CD4-positive, alpha-beta T cell (primary cell): ENCODE measurements at regions not wholly inside any gene's neighbourhood (a gene's known extent, or its start where the extent isn't known, plus 50 kb on each side); places are given as distances from the start of the nearest gene placed in this dataset.
"Not testable (repeated sequence)": the region's sequence is repeated elsewhere in the genome, so short reads cannot be mapped to it uniquely, and the experiment has no call there.

Experiments used
- ATAC-seq: fragments of 200-7000 bp; cut with Tn5 transposase; one replicate; pipeline ENCODE4 v1.10.0; 2022; ENCODE audit warnings: mild to moderate bottlenecking; ENCODE audit not compliant: poor library complexity
- CTCF ChIA-PET: fragments of 350-600 bp; sonication (Branson Sonifier 250); formaldehyde crosslinking; loops from one replicate; lab custom pipeline; 2021; ENCODE audit warnings: antibody characterized with exemption, inconsistent platforms; lab: Charles Lee
- POLR2A ChIA-PET: fragments of 350-600 bp; sonication (Branson Sonifier 250); formaldehyde crosslinking; loops from one replicate; lab custom pipeline; 2021; ENCODE audit warnings: antibody characterized with exemption, inconsistent platforms; lab: Charles Lee
- DNase-seq, 14 experiments: peaks; one replicate each; pipeline ENCODE4 v3.0.0-alpha.2; 2013 to 2020; ENCODE audit warnings: mixed read lengths in 2 of 14
- H3K27ac ChIP-seq, 2 donors: one replicate each; pipeline versions ENCODE4 v1.5.1 to v1.7.0; 2013; ENCODE audit warnings: low read length in 2 of 2, low read depth in 1 of 2, mild to moderate bottlenecking in 1 of 2
- H3K27me3 ChIP-seq, 2 experiments: 1 replicate in 1 of 2; 2 replicates in 1 of 2; pipeline versions ENCODE4 v1.6.1 to v1.7.0; 2013; ENCODE audit warnings: low read length in 2 of 2, control low read depth in 1 of 2, mild to moderate bottlenecking in 1 of 2, moderate library complexity in 1 of 2; ENCODE audit not compliant: insufficient read depth in 2 of 2, control insufficient read depth in 1 of 2
- H3K36me3 ChIP-seq: one replicate; pipeline ENCODE4 v1.6.1; 2013; ENCODE audit warnings: low read length, control low read depth; ENCODE audit not compliant: insufficient read depth
- H3K4me1 ChIP-seq: one replicate; pipeline ENCODE4 v1.6.1; 2013; ENCODE audit warnings: low read length, control low read depth; ENCODE audit not compliant: insufficient read depth
- H3K4me3 ChIP-seq: one replicate; pipeline ENCODE4 v1.5.1; 2013; ENCODE audit warnings: mild to moderate bottlenecking, low read length, moderate library complexity
- H3K9me3 ChIP-seq, 2 experiments: 1 replicate in 1 of 2; 2 replicates in 1 of 2; pipeline versions ENCODE4 v1.6.1 to v1.7.0; 2013; ENCODE audit warnings: low read length in 2 of 2, mild to moderate bottlenecking in 2 of 2, control low read depth in 1 of 2, moderate library complexity in 1 of 2; ENCODE audit not compliant: control insufficient read depth in 1 of 2, insufficient read depth in 1 of 2
- H3K27ac Mint-ChIP-seq: one replicate; pipeline ENCODE4 v1.8.0; 2020; ENCODE audit warnings: mixed read lengths
- H3K27me3 Mint-ChIP-seq: one replicate; pipeline ENCODE4 v1.8.0; 2021; ENCODE audit warnings: mixed read lengths
- H3K36me3 Mint-ChIP-seq: one replicate; pipeline ENCODE4 v1.8.0; 2021; ENCODE audit warnings: low read depth, mixed read lengths
- H3K4me1 Mint-ChIP-seq: one replicate; pipeline ENCODE4 v1.8.0; 2021; ENCODE audit warnings: low read depth, mixed read lengths
- H3K4me3 Mint-ChIP-seq: one replicate; pipeline ENCODE4 v1.8.0; 2020; ENCODE audit warnings: mild to moderate bottlenecking, mixed read lengths
- H3K9me3 Mint-ChIP-seq: one replicate; pipeline ENCODE4 v1.8.0; 2020; ENCODE audit warnings: mixed read lengths
- intact Hi-C, 2 experiments: fragments of 100-400 bp; cut with DNase I in 1 of 2; cut with micrococcal nuclease in 1 of 2; formaldehyde crosslinking; loops; one replicate each; pipeline versions ENCODE4 v1.15.1 to v1.9.0; 2023 to 2025; cut with DNase I, micrococcal nuclease

GRCh38 chr2:87582579-87582978 lies 165.3 kb upstream of the PLGLB2 start:
- H3K4me3 ChIP-seq, H3K9me3 Mint-ChIP-seq, H3K27me3 ChIP-seq, H3K36me3 Mint-ChIP-seq, POLR2A ChIA-PET, H3K27me3 Mint-ChIP-seq, ATAC-seq, H3K4me1 Mint-ChIP-seq, H3K27ac ChIP-seq, H3K9me3 ChIP-seq, H3K27ac Mint-ChIP-seq, H3K36me3 ChIP-seq, DNase-seq, intact Hi-C loops, CTCF ChIA-PET, H3K4me3 Mint-ChIP-seq, H3K4me1 ChIP-seq: not testable (repeated sequence)

GRCh38 chr2:87583370-87583769 lies 164.5 kb upstream of the PLGLB2 start:
- H3K9me3 Mint-ChIP-seq, H3K36me3 ChIP-seq, DNase-seq, intact Hi-C loops, H3K27me3 ChIP-seq, H3K36me3 Mint-ChIP-seq, H3K4me1 Mint-ChIP-seq, H3K4me1 ChIP-seq, ATAC-seq, POLR2A ChIA-PET, H3K27ac ChIP-seq, H3K4me3 ChIP-seq, CTCF ChIA-PET, H3K4me3 Mint-ChIP-seq, H3K27me3 Mint-ChIP-seq, H3K9me3 ChIP-seq, H3K27ac Mint-ChIP-seq: not testable (repeated sequence)

- H3K4me1 ChIP-seq, POLR2A ChIA-PET, H3K9me3 ChIP-seq, H3K4me3 ChIP-seq, H3K27ac ChIP-seq, H3K27me3 Mint-ChIP-seq, H3K36me3 ChIP-seq, H3K27ac Mint-ChIP-seq, H3K9me3 Mint-ChIP-seq, H3K4me1 Mint-ChIP-seq, intact Hi-C loops, H3K27me3 ChIP-seq, ATAC-seq, DNase-seq, H3K36me3 Mint-ChIP-seq, CTCF ChIA-PET, H3K4me3 Mint-ChIP-seq: not testable (repeated sequence)
These were observed 164.1 kb upstream of the PLGLB2 start for GRCh38 chr2:87583803-87584202.

- H3K27me3 ChIP-seq, ATAC-seq, H3K4me3 Mint-ChIP-seq, H3K4me1 Mint-ChIP-seq, H3K9me3 Mint-ChIP-seq, H3K36me3 ChIP-seq, H3K27ac ChIP-seq, H3K4me3 ChIP-seq, POLR2A ChIA-PET, H3K36me3 Mint-ChIP-seq, intact Hi-C loops, H3K27me3 Mint-ChIP-seq, CTCF ChIA-PET, H3K27ac Mint-ChIP-seq, H3K9me3 ChIP-seq, H3K4me1 ChIP-seq: not testable (repeated sequence)
- DNase-seq, result peak in 1 of 14 experiments; percentile 3
These were observed 163.5 kb upstream of the PLGLB2 start for GRCh38 chr2:87584268-87584906.

GRCh38 chr2:87587934-87588333 lies 160.0 kb upstream of the PLGLB2 start:
- CTCF ChIA-PET, DNase-seq, H3K36me3 Mint-ChIP-seq, H3K27ac Mint-ChIP-seq, H3K4me3 Mint-ChIP-seq, ATAC-seq, H3K9me3 Mint-ChIP-seq, H3K9me3 ChIP-seq, H3K27me3 Mint-ChIP-seq, intact Hi-C loops, H3K4me3 ChIP-seq, H3K4me1 Mint-ChIP-seq, H3K27me3 ChIP-seq, POLR2A ChIA-PET, H3K36me3 ChIP-seq, H3K27ac ChIP-seq, H3K4me1 ChIP-seq: not testable (repeated sequence)

- H3K27me3 ChIP-seq, H3K27ac ChIP-seq, H3K36me3 ChIP-seq, intact Hi-C loops, H3K4me3 Mint-ChIP-seq, H3K4me1 ChIP-seq, H3K4me3 ChIP-seq, H3K4me1 Mint-ChIP-seq, H3K9me3 ChIP-seq, H3K27me3 Mint-ChIP-seq, H3K36me3 Mint-ChIP-seq, H3K9me3 Mint-ChIP-seq, CTCF ChIA-PET, H3K27ac Mint-ChIP-seq, ATAC-seq, POLR2A ChIA-PET, DNase-seq: not testable (repeated sequence)
These were observed 154.9 kb upstream of the PLGLB2 start for GRCh38 chr2:87592974-87593373.

GRCh38 chr2:87593784-87594610 lies 153.9 kb upstream of the PLGLB2 start:
- peak; percentile 0 to 75 (median 42) for DNase-seq
- intact Hi-C loops, H3K4me1 Mint-ChIP-seq, H3K36me3 Mint-ChIP-seq, H3K36me3 ChIP-seq, H3K4me3 ChIP-seq, H3K9me3 Mint-ChIP-seq, H3K27me3 Mint-ChIP-seq, H3K27ac Mint-ChIP-seq, CTCF ChIA-PET, H3K4me1 ChIP-seq, H3K27ac ChIP-seq, H3K9me3 ChIP-seq, POLR2A ChIA-PET, H3K4me3 Mint-ChIP-seq, H3K27me3 ChIP-seq: not testable (repeated sequence)
- peak; percentile 84 for ATAC-seq
